ENCODE measurements at regions not wholly inside any gene's neighbourhood (a gene's known extent, or its start where the extent isn't known, plus 50 kb on each side); places are given as distances from the start of the nearest gene placed in this dataset.

DNA sequence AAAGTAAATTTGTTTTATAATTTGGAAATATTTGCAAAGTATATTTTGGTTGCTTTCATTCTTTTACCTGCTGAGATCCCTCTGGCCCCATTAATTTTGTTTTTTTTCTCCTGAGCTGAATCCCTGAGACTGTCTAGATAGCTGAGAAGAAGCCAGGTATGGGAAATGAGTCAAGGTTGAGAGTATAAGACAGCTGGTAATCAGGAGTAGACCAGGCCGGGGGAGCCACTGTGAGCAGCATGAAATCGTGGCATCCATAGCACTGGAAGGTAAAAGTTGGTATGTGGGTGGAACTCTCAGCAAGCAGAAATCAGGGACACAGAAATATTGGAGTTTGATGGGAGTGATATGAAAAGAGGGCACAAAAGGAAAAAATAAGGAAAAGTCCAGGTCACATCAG, 164.5 kb downstream of the FHIP1A start:
- no peaks in the 10 kb centered on the region for H3K79me2 ChIP-seq (ENCODE audit: control insufficient read depth, insufficient read depth, low read length)
- no peak overlapping the region for H3K4me3 ChIP-seq
- H3K4me2 ChIP-seq (ENCODE audit: insufficient read depth, low read length): no peak overlapping the region
- BruUV-seq (replicated peaks): no TSS peak
- H3K9me3 ChIP-seq (replicated peaks; ENCODE audit: control insufficient read depth, insufficient read depth, low read depth, low read length): no peaks in the 10 kb centered on the region
- 0% methylated on average over 2 of the region's 2 CpGs for WGBS (ENCODE audit: insufficient coverage, low coverage, missing lambda C conversion rate)
- no peaks in the 10 kb centered on the region for H3K9me1 ChIP-seq (ENCODE audit: control insufficient read depth, insufficient read depth, low read length)
- H3K4me1 ChIP-seq (replicated peaks in 1 of 2; ENCODE audit: control insufficient read depth in 2 of 2, insufficient read depth in 2 of 2, low read length in 2 of 2): no peaks in the 10 kb centered on the region
- H3K27ac ChIP-seq (ENCODE audit: extremely low read depth, low read depth, low read length): no peak overlapping the region
- FAIRE-seq (no peak), ATAC-seq (no peak), DNase-seq (ENCODE audit: extremely low read depth in 1 of 4, low spot score in 3 of 4) (no peak)
- in situ Hi-C loops (cut with MboI) (no loop called here), intact Hi-C loops (cut with micrococcal nuclease) (no loop called here)
- no peaks in the 10 kb centered on the region; a peak in 1 of 5 replicates for H3K27me3 ChIP-seq (ENCODE audit: control insufficient read depth in 2 of 2, insufficient read depth in 2 of 2, low read length in 2 of 2)
- POLR2A ChIA-PET: no interaction called here
- H3K36me3 ChIP-seq (ENCODE audit: control insufficient read depth, insufficient read depth, low read length): no peaks in the 10 kb centered on the region
- CTCF ChIA-PET (ENCODE audit: low intra/inter-chr PET ratio): no interaction called here
- TF ChIP-seq LCOR (CRISPR knock-in tag; IDR thresholded peaks at IDR 0.05): no peak
- TF ChIP-seq TAF1 (IDR thresholded peaks at IDR 0.05; ENCODE audit: control insufficient read depth, extremely low read depth, insufficient read depth, low read length, severe bottlenecking): no peak
- TF ChIP-seq HMGXB4 (CRISPR knock-in tag; IDR thresholded peaks at IDR 0.05): no peak
- TF ChIP-seq ZNF146 (CRISPR knock-in tag; IDR thresholded peaks at IDR 0.05; ENCODE audit: unreplicated experiment): no peak
- no peak for TF ChIP-seq CBX1 (IDR thresholded peaks at IDR 0.05; ENCODE audit: low read depth)
- no peaks in the 10 kb centered on the region for H4K20me1 ChIP-seq (replicated peaks; ENCODE audit: control insufficient read depth, insufficient read depth, low read length)
- H2AFZ ChIP-seq (ENCODE audit: low read depth, low read length): no peak overlapping the region
- no peak overlapping the region for H3K9ac ChIP-seq (ENCODE audit: insufficient read depth in 1 of 2, low read depth in 2 of 2, low read length in 2 of 2)

DNA sequence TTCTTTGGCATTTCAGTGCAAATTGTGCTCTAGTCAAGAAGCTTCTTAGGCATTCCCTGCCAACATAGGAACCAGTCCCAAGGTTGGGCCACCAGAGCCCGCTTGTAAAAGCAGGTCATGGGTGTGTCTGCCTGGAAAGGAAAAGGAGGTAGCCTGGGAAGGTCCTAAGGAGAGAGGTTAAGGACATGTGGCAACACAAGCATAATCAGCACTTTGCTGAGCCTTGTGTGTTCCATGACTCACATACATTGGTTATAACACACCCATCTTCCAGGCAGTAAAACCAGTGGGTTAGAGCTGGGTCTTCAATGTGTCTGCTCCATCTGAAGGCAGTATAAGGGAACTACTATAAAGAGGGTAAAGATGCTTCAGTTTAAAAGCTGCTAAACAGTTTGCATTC, 165.0 kb downstream of the FHIP1A start:
- no peak for FAIRE-seq
- no TSS peak for BruUV-seq (replicated peaks)
- no peak for TF ChIP-seq JUNB (CRISPR knock-in tag; conservative IDR thresholded peaks at IDR 0.05)
- TF ChIP-seq, protein P1, sequence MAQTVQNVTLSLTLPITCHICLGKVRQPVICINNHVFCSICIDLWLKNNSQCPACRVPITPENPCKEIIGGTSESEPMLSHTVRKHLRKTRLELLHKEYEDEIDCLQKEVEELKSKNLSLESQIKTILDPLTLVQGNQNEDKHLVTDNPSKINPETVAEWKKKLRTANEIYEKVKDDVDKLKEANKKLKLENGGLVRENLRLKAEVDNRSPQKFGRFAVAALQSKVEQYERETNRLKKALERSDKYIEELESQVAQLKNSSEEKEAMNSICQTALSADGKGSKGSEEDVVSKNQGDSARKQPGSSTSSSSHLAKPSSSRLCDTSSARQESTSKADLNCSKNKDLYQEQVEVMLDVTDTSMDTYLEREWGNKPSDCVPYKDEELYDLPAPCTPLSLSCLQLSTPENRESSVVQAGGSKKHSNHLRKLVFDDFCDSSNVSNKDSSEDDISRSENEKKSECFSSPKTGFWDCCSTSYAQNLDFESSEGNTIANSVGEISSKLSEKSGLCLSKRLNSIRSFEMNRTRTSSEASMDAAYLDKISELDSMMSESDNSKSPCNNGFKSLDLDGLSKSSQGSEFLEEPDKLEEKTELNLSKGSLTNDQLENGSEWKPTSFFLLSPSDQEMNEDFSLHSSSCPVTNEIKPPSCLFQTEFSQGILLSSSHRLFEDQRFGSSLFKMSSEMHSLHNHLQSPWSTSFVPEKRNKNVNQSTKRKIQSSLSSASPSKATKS (CRISPR knock-in tag; IDR thresholded peaks at IDR 0.05): no peak

More for the DNA sequence above, 165.0 kb downstream of the FHIP1A start:
- Histone ChIP-seq H3K4me3 (no peak overlapping the region), H3K9me3 (replicated peaks; ENCODE audit: control insufficient read depth, insufficient read depth, low read depth, low read length) (no peaks in the 10 kb centered on the region), H3K4me1 (replicated peaks in 1 of 2; ENCODE audit: control insufficient read depth in 2 of 2, insufficient read depth in 2 of 2, low read length in 2 of 2) (no peaks in the 10 kb centered on the region), H3K27me3 (ENCODE audit: control insufficient read depth in 2 of 2, insufficient read depth in 2 of 2, low read length in 2 of 2) (no peaks in the 10 kb centered on the region; a peak in 1 of 5 replicates), H4K20me1 (replicated peaks; ENCODE audit: control insufficient read depth, insufficient read depth, low read length) (no peaks in the 10 kb centered on the region), H2AFZ (ENCODE audit: low read depth, low read length) (no peak overlapping the region), H3K79me2 (ENCODE audit: control insufficient read depth, insufficient read depth, low read length) (no peaks in the 10 kb centered on the region), H3K27ac (ENCODE audit: extremely low read depth, low read depth, low read length) (no peak overlapping the region), H3K9me1 (ENCODE audit: control insufficient read depth, insufficient read depth, low read length) (no peaks in the 10 kb centered on the region), H3K4me2 (ENCODE audit: insufficient read depth, low read length) (no peak overlapping the region), H3K36me3 (ENCODE audit: control insufficient read depth, insufficient read depth, low read length) (no peaks in the 10 kb centered on the region), H3K9ac (ENCODE audit: insufficient read depth in 1 of 2, low read depth in 2 of 2, low read length in 2 of 2) (no peak overlapping the region)
- in situ Hi-C loops (cut with MboI): no loop called here
- no peak for ATAC-seq
- ChIA-PET CTCF (ENCODE audit: low intra/inter-chr PET ratio) (no interaction called here), POLR2A (no interaction called here)
- intact Hi-C loops (cut with micrococcal nuclease): no loop called here
- no peak for DNase-seq (ENCODE audit: extremely low read depth in 1 of 4, low spot score in 3 of 4)
- WGBS (ENCODE audit: insufficient coverage, low coverage, missing lambda C conversion rate): 0% methylated on average over 1 of the region's 1 CpG
